PC-9 (cell line): ENCODE measurements at regions not wholly inside any gene's neighbourhood (a gene's known extent, or its start where the extent isn't known, plus 50 kb on each side); places are given as distances from the start of the nearest gene placed in this dataset.

Experiments
- BruUV-seq: library from RNA; stranded (reverse); fragments of 400-500 nt; replicated peaks from 2 replicates; lab custom pipeline; 2021; lab: Mats Ljungman, UMichigan
- CTCF ChIA-PET: fragments of 300-600 bp; sonication (Branson Sonifier 250); formaldehyde crosslinking; loops from one replicate; lab custom pipeline; 2022; ENCODE audit warnings: antibody characterized with exemption; lab: Charles Lee
- POLR2A ChIA-PET: fragments of 300-600 bp; sonication (Branson Sonifier 250); formaldehyde crosslinking; loops from one replicate; lab custom pipeline; 2022; ENCODE audit warnings: antibody characterized with exemption; ENCODE audit not compliant: unreplicated experiment; lab: Charles Lee
- DNase-seq, 2 experiments: peaks; one replicate each; pipeline versions ENCODE4 v3.0.0 to v3.0.0-alpha.2; 2015 to 2022; ENCODE audit warnings: mixed read lengths in 1 of 2
- H2AFZ ChIP-seq: fragments of 200-600 bp; sonication (generic); 2 replicates; pipeline ENCODE4 v1.8.1; 2017; ENCODE audit warnings: antibody characterized with exemption
- H3F3A ChIP-seq: fragments of 200-600 bp; sonication (generic); 2 replicates; pipeline ENCODE4 v1.8.1; 2017; ENCODE audit warnings: antibody characterized with exemption, mild to moderate bottlenecking, low read depth; ENCODE audit not compliant: insufficient read depth
- H3K27ac ChIP-seq: fragments of 200-600 bp; sonication (generic); 2 replicates; pipeline ENCODE4 v1.6.1; 2016; ENCODE audit warnings: mixed run types
- H3K27me3 ChIP-seq: fragments of 200-600 bp; sonication (generic); 2 replicates; pipeline ENCODE4 v1.6.1; 2016; ENCODE audit warnings: low read depth, mixed run types; ENCODE audit not compliant: insufficient read depth
- H3K36me3 ChIP-seq: fragments of 200-600 bp; sonication (generic); 2 replicates; pipeline ENCODE4 v1.6.1; 2016; ENCODE audit warnings: low read depth, mixed run types
- H3K4me1 ChIP-seq: fragments of 200-600 bp; sonication (generic); replicated peaks from 2 replicates; pipeline ENCODE4 v1.6.1; 2016; ENCODE audit warnings: mixed run types; ENCODE audit not compliant: insufficient read depth
- H3K4me2 ChIP-seq: fragments of 200-600 bp; sonication (generic); 2 replicates; pipeline ENCODE4 v1.6.1; 2017; ENCODE audit warnings: mixed run types
- H3K4me3 ChIP-seq: fragments of 200-600 bp; sonication (generic); 2 replicates; pipeline ENCODE4 v1.6.1; 2016; ENCODE audit warnings: mixed run types
- H3K79me2 ChIP-seq: fragments of 200-600 bp; sonication (generic); 2 replicates; pipeline ENCODE4 v1.6.1; 2017; ENCODE audit warnings: low read depth, mixed run types
- H3K9me2 ChIP-seq: fragments of 200-600 bp; sonication (generic); 2 replicates; pipeline ENCODE4 v1.8.1; 2017; ENCODE audit warnings: mild to moderate bottlenecking; ENCODE audit not compliant: insufficient read depth
- H3K9me3 ChIP-seq: fragments of 200-600 bp; sonication (generic); 2 replicates; pipeline ENCODE4 v1.8.1; 2016; ENCODE audit warnings: low read depth; ENCODE audit not compliant: insufficient read depth
- H4K20me1 ChIP-seq: fragments of 200-600 bp; sonication (generic); 2 replicates; pipeline ENCODE4 v1.8.1; 2017; ENCODE audit not compliant: insufficient read depth
- EZH2 ChIP-seq: fragments of 200-600 bp; sonication (generic); IDR thresholded peaks from 2 replicates; pipeline ENCODE4 v1.8.0; 2017; ENCODE audit warnings: antibody characterized with exemption, low read depth
- intact Hi-C: fragments of 100-400 bp; cut with micrococcal nuclease; formaldehyde crosslinking; loops from one replicate; pipeline ENCODE4 v1.10.0; 2022; ENCODE audit not compliant: unreplicated experiment
- TF ChIP-seq, protein P1 (sequence below): fragments of 200-600 bp; sonication (generic); conservative IDR thresholded peaks from 2 replicates; pipeline ENCODE4 v1.6.1; 2017; ENCODE audit warnings: mixed run types, antibody characterized with exemption, mild to moderate bottlenecking, moderate library complexity

DNA sequence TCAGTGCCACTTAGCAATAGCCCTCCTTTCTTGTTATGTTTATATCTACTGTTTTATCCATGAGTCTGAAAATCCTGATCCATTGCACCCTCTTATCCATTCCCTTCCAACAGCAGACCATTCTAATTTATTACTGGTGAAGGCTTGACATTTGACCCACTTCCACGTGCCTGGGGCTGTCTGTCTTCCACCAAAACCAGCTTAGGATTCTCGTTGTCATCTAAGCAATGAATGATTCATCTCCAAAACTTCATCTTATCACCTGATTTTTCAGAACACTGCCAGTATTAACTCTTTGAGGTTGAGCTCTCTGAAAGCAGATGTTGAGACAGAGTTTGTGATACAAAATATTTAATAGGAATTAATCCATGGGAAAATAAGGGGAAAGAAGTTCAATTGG is 277.8 kb upstream of the FBXL7 start:
- DNase-seq = no peak
- no peaks in the 10 kb centered on the region for H3F3A ChIP-seq
- no TSS peak for BruUV-seq
- H3K4me1 ChIP-seq = no peaks in the 10 kb centered on the region
- no peak for TF ChIP-seq EZH2
- TF ChIP-seq, protein P1, sequence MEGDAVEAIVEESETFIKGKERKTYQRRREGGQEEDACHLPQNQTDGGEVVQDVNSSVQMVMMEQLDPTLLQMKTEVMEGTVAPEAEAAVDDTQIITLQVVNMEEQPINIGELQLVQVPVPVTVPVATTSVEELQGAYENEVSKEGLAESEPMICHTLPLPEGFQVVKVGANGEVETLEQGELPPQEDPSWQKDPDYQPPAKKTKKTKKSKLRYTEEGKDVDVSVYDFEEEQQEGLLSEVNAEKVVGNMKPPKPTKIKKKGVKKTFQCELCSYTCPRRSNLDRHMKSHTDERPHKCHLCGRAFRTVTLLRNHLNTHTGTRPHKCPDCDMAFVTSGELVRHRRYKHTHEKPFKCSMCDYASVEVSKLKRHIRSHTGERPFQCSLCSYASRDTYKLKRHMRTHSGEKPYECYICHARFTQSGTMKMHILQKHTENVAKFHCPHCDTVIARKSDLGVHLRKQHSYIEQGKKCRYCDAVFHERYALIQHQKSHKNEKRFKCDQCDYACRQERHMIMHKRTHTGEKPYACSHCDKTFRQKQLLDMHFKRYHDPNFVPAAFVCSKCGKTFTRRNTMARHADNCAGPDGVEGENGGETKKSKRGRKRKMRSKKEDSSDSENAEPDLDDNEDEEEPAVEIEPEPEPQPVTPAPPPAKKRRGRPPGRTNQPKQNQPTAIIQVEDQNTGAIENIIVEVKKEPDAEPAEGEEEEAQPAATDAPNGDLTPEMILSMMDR = no peak
- H3K27ac ChIP-seq = no peak overlapping the region
- intact Hi-C loops = no loop called here
- H3K27me3 ChIP-seq = no peaks in the 10 kb centered on the region
- POLR2A ChIA-PET = no interaction called here
- no peaks in the 10 kb centered on the region for H3K36me3 ChIP-seq
- H3K9me2 ChIP-seq = peaks cover 5% of the 10 kb centered on the region; the same call in 1 of the 2 replicates
- no peaks in the 10 kb centered on the region for H3K79me2 ChIP-seq
- H3K4me3 ChIP-seq = no peak overlapping the region
- CTCF ChIA-PET = no interaction called here
- no peak overlapping the region for H3K4me2 ChIP-seq
- H2AFZ ChIP-seq = no peak overlapping the region
- H4K20me1 ChIP-seq = no peaks in the 10 kb centered on the region
- H3K9me3 ChIP-seq = no peaks in the 10 kb centered on the region

DNA sequence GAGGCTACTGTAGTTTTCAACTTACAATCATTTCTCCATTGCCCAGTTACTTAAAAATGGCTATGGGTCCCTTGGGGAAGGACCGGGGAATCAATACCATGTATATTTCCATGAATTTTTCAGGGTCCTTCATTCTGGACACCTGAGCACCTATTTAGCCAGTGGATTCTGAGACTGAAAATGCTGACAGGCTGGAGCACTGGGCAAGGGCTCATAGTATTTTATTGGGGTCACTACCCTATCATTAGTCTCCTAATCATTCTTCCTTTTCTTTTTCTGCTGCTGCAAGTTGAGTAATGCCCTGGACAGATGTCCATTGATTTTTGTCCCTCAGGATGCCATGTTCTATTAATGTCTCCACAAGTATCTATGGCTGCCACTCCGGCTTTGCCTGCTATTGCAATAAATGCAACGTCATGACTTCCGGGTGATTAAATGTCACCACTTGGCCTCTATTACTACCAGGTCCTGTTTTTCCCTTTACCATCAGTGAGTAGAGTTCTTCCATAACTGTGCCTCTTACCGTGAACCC is 279.3 kb upstream of the FBXL7 start:
- no peak for TF ChIP-seq EZH2
- TF ChIP-seq, protein P1 = no peak
- H3K4me1 ChIP-seq = no peaks in the 10 kb centered on the region
- intact Hi-C loops = no loop called here
- no peaks in the 10 kb centered on the region for H3K27me3 ChIP-seq
- no peaks in the 10 kb centered on the region for H3K9me3 ChIP-seq
- no peak overlapping the region for H2AFZ ChIP-seq
- 0 out of 2 replicates have a peak, but pooled peaks cover 5% of the 10 kb centered on the region for H3K9me2 ChIP-seq
- CTCF ChIA-PET = no interaction called here
- POLR2A ChIA-PET = no interaction called here
- DNase-seq = no peak
- no peaks in the 10 kb centered on the region for H3K79me2 ChIP-seq
- no TSS peak for BruUV-seq
- no peaks in the 10 kb centered on the region for H4K20me1 ChIP-seq
- no peak overlapping the region for H3K27ac ChIP-seq
- H3F3A ChIP-seq = no peaks in the 10 kb centered on the region
- H3K4me2 ChIP-seq = no peak overlapping the region
- no peaks in the 10 kb centered on the region for H3K36me3 ChIP-seq
- H3K4me3 ChIP-seq = no peak overlapping the region

DNA sequence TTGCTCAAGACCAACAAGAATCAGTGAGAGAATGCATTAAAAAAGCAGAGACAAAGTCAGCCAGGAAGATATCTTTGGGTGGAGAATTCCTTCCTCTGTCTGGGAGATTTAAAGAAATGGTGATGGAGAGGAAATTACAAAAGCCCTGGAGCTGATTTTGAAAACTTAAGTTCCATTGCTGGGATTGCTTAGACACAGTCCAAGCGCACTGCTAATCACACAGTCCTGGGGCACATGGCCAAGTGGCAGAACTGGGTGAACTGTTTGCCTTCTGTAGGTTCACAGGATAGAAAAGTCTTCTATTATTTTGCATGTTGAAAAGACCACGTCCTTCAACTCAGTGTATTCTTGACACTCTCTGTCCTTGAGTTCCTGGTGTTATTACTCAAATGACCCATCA is 284.9 kb upstream of the FBXL7 start:
- Histone ChIP-seq H2AFZ (no peak overlapping the region), H3K79me2 (no peaks in the 10 kb centered on the region), H3K9me2 (no peaks in the 10 kb centered on the region), H3K27ac (no peak overlapping the region), H3K4me3 (no peak overlapping the region), H3K4me2 (no peak overlapping the region), H3K27me3 (no peaks in the 10 kb centered on the region), H4K20me1 (no peaks in the 10 kb centered on the region), H3F3A (no peaks in the 10 kb centered on the region), H3K9me3 (no peaks in the 10 kb centered on the region), H3K4me1 (no peaks in the 10 kb centered on the region), H3K36me3 (no peaks in the 10 kb centered on the region)
- DNase-seq = no peak
- intact Hi-C loops = no loop called here
- TF ChIP-seq, protein P1 = no peak
- no peak for TF ChIP-seq EZH2
- BruUV-seq = no TSS peak
- ChIA-PET POLR2A (no interaction called here), CTCF (no interaction called here)
